ENCODE measurements at regions not wholly inside any gene's neighbourhood (a gene's known extent, or its start where the extent isn't known, plus 50 kb on each side); places are given as distances from the start of the nearest gene placed in this dataset.

GRCh38 chr1:217253351-217253750 lies 377.5 kb downstream of the GPATCH2 start:
- no peak overlapping the region for H3K4me2 ChIP-seq (ENCODE audit: low read length)
- H3K9me3 ChIP-seq (replicated peaks; ENCODE audit: low read length), result no peaks in the 10 kb centered on the region
- no peaks in the 10 kb centered on the region for H3K4me1 ChIP-seq (ENCODE audit: control insufficient read depth, insufficient read depth, low read length)
- H3K4me3 ChIP-seq (ENCODE audit: low read length), result no peak overlapping the region
- no peak overlapping the region for H3K9ac ChIP-seq (ENCODE audit: low read depth, low read length)
- H3K27me3 ChIP-seq (ENCODE audit: control insufficient read depth, insufficient read depth, low read length), result no peaks in the 10 kb centered on the region
- H3K36me3 ChIP-seq (ENCODE audit: insufficient read depth, low read length), result no peaks in the 10 kb centered on the region

GRCh38 chr1:217251121-217251520 lies 379.8 kb downstream of the GPATCH2 start:
- no peak overlapping the region for H3K4me3 ChIP-seq (ENCODE audit: low read length)
- no peaks in the 10 kb centered on the region for H3K9me3 ChIP-seq (replicated peaks; ENCODE audit: low read length)
- no peaks in the 10 kb centered on the region for H3K4me1 ChIP-seq (ENCODE audit: control insufficient read depth, insufficient read depth, low read length)
- no peaks in the 10 kb centered on the region for H3K36me3 ChIP-seq (ENCODE audit: insufficient read depth, low read length)
- no peak overlapping the region for H3K4me2 ChIP-seq (ENCODE audit: low read length)
- no peak overlapping the region for H3K9ac ChIP-seq (ENCODE audit: low read depth, low read length)
- no peaks in the 10 kb centered on the region for H3K27me3 ChIP-seq (ENCODE audit: control insufficient read depth, insufficient read depth, low read length)

GRCh38 chr1:217249857-217250256 lies 381.0 kb downstream of the GPATCH2 start:
- Histone ChIP-seq H3K4me3 (ENCODE audit: low read length) (no peak overlapping the region), H3K9ac (ENCODE audit: low read depth, low read length) (no peak overlapping the region), H3K9me3 (replicated peaks; ENCODE audit: low read length) (no peaks in the 10 kb centered on the region)

GRCh38 chr1:217244971-217245370 lies 385.9 kb downstream of the GPATCH2 start:
- no peaks in the 10 kb centered on the region for H3K36me3 ChIP-seq (ENCODE audit: insufficient read depth, low read length)
- no peak overlapping the region for H3K4me2 ChIP-seq (ENCODE audit: low read length)
- no peak overlapping the region for H3K4me3 ChIP-seq (ENCODE audit: low read length)
- H3K4me1 ChIP-seq (ENCODE audit: control insufficient read depth, insufficient read depth, low read length), result no peaks in the 10 kb centered on the region
- no peaks in the 10 kb centered on the region for H3K9me3 ChIP-seq (replicated peaks; ENCODE audit: low read length)
- no peaks in the 10 kb centered on the region for H3K27me3 ChIP-seq (ENCODE audit: control insufficient read depth, insufficient read depth, low read length)
- no peak overlapping the region for H3K9ac ChIP-seq (ENCODE audit: low read depth, low read length)

More at GRCh38 chr1:217249857-217250256, 381.0 kb downstream of the GPATCH2 start:
- Histone ChIP-seq H3K4me2 (ENCODE audit: low read length) (no peak overlapping the region), H3K27me3 (ENCODE audit: control insufficient read depth, insufficient read depth, low read length) (no peaks in the 10 kb centered on the region), H3K36me3 (ENCODE audit: insufficient read depth, low read length) (no peaks in the 10 kb centered on the region), H3K4me1 (ENCODE audit: control insufficient read depth, insufficient read depth, low read length) (no peaks in the 10 kb centered on the region)

GRCh38 chr1:217240656-217241055 lies 390.2 kb downstream of the GPATCH2 start:
- Histone ChIP-seq H3K4me2 (ENCODE audit: low read length) (no peak overlapping the region), H3K4me3 (ENCODE audit: low read length) (no peak overlapping the region), H3K27me3 (ENCODE audit: control insufficient read depth, insufficient read depth, low read length) (no peaks in the 10 kb centered on the region), H3K9me3 (replicated peaks; ENCODE audit: low read length) (no peaks in the 10 kb centered on the region), H3K4me1 (ENCODE audit: control insufficient read depth, insufficient read depth, low read length) (no peaks in the 10 kb centered on the region), H3K9ac (ENCODE audit: low read depth, low read length) (no peak overlapping the region), H3K36me3 (ENCODE audit: insufficient read depth, low read length) (no peaks in the 10 kb centered on the region)

GRCh38 chr1:217238945-217239344 lies 391.9 kb downstream of the GPATCH2 start:
- no peaks in the 10 kb centered on the region for H3K27me3 ChIP-seq (ENCODE audit: control insufficient read depth, insufficient read depth, low read length)
- H3K4me2 ChIP-seq (ENCODE audit: low read length), result no peak overlapping the region
- H3K36me3 ChIP-seq (ENCODE audit: insufficient read depth, low read length), result no peaks in the 10 kb centered on the region
- H3K9ac ChIP-seq (ENCODE audit: low read depth, low read length), result no peak overlapping the region
- no peaks in the 10 kb centered on the region for H3K4me1 ChIP-seq (ENCODE audit: control insufficient read depth, insufficient read depth, low read length)
- no peaks in the 10 kb centered on the region for H3K9me3 ChIP-seq (replicated peaks; ENCODE audit: low read length)
- H3K4me3 ChIP-seq (ENCODE audit: low read length), result no peak overlapping the region

- H3K4me2 ChIP-seq (ENCODE audit: low read length), result no peak overlapping the region
- H3K9ac ChIP-seq (ENCODE audit: low read depth, low read length), result no peak overlapping the region
- H3K4me3 ChIP-seq (ENCODE audit: low read length), result no peak overlapping the region
- no peaks in the 10 kb centered on the region for H3K36me3 ChIP-seq (ENCODE audit: insufficient read depth, low read length)
- H3K4me1 ChIP-seq (ENCODE audit: control insufficient read depth, insufficient read depth, low read length), result no peaks in the 10 kb centered on the region
- H3K9me3 ChIP-seq (replicated peaks; ENCODE audit: low read length), result no peaks in the 10 kb centered on the region
- no peaks in the 10 kb centered on the region for H3K27me3 ChIP-seq (ENCODE audit: control insufficient read depth, insufficient read depth, low read length)
Observed at GRCh38 chr1:217230412-217230811, 400.5 kb downstream of the GPATCH2 start.

- Histone ChIP-seq H3K4me3 (ENCODE audit: low read length) (no peak overlapping the region), H3K36me3 (ENCODE audit: insufficient read depth, low read length) (no peaks in the 10 kb centered on the region), H3K4me2 (ENCODE audit: low read length) (no peak overlapping the region), H3K9me3 (replicated peaks; ENCODE audit: low read length) (no peaks in the 10 kb centered on the region), H3K4me1 (ENCODE audit: control insufficient read depth, insufficient read depth, low read length) (no peaks in the 10 kb centered on the region), H3K27me3 (ENCODE audit: control insufficient read depth, insufficient read depth, low read length) (no peaks in the 10 kb centered on the region), H3K9ac (ENCODE audit: low read depth, low read length) (no peak overlapping the region)
Observed at GRCh38 chr1:217228689-217229088, 402.2 kb downstream of the GPATCH2 start.

- Histone ChIP-seq H3K4me1 (ENCODE audit: control insufficient read depth, insufficient read depth, low read length) (no peaks in the 10 kb centered on the region), H3K4me3 (ENCODE audit: low read length) (no peak overlapping the region), H3K27me3 (ENCODE audit: control insufficient read depth, insufficient read depth, low read length) (no peaks in the 10 kb centered on the region), H3K9me3 (replicated peaks; ENCODE audit: low read length) (no peaks in the 10 kb centered on the region), H3K4me2 (ENCODE audit: low read length) (no peak overlapping the region), H3K36me3 (ENCODE audit: insufficient read depth, low read length) (no peaks in the 10 kb centered on the region), H3K9ac (ENCODE audit: low read depth, low read length) (no peak overlapping the region)
Observed at GRCh38 chr1:217224201-217224600, 406.7 kb downstream of the GPATCH2 start.

GRCh38 chr1:217214551-217214950 lies 416.3 kb downstream of the GPATCH2 start:
- no peak overlapping the region for H3K4me2 ChIP-seq (ENCODE audit: low read length)
- H3K9me3 ChIP-seq (replicated peaks; ENCODE audit: low read length), result no peaks in the 10 kb centered on the region
- no peak overlapping the region for H3K4me3 ChIP-seq (ENCODE audit: low read length)
- H3K27me3 ChIP-seq (ENCODE audit: control insufficient read depth, insufficient read depth, low read length), result no peaks in the 10 kb centered on the region
- no peaks in the 10 kb centered on the region for H3K4me1 ChIP-seq (ENCODE audit: control insufficient read depth, insufficient read depth, low read length)
- no peak overlapping the region for H3K9ac ChIP-seq (ENCODE audit: low read depth, low read length)
- H3K36me3 ChIP-seq (ENCODE audit: insufficient read depth, low read length), result no peaks in the 10 kb centered on the region

- no peak overlapping the region for H3K9ac ChIP-seq (ENCODE audit: low read depth, low read length)
- no peak overlapping the region for H3K4me2 ChIP-seq (ENCODE audit: low read length)
- H3K4me1 ChIP-seq (ENCODE audit: control insufficient read depth, insufficient read depth, low read length), result no peaks in the 10 kb centered on the region
- H3K9me3 ChIP-seq (replicated peaks; ENCODE audit: low read length), result no peaks in the 10 kb centered on the region
- no peaks in the 10 kb centered on the region for H3K36me3 ChIP-seq (ENCODE audit: insufficient read depth, low read length)
- H3K4me3 ChIP-seq (ENCODE audit: low read length), result no peak overlapping the region
- H3K27me3 ChIP-seq (ENCODE audit: control insufficient read depth, insufficient read depth, low read length), result no peaks in the 10 kb centered on the region
Observed at GRCh38 chr1:217211486-217211885, 419.4 kb downstream of the GPATCH2 start.

- H3K9ac ChIP-seq (ENCODE audit: low read depth, low read length), result no peak overlapping the region
- no peak overlapping the region for H3K4me2 ChIP-seq (ENCODE audit: low read length)
- no peaks in the 10 kb centered on the region for H3K9me3 ChIP-seq (replicated peaks; ENCODE audit: low read length)
- no peaks in the 10 kb centered on the region for H3K36me3 ChIP-seq (ENCODE audit: insufficient read depth, low read length)
- no peaks in the 10 kb centered on the region for H3K27me3 ChIP-seq (ENCODE audit: control insufficient read depth, insufficient read depth, low read length)
- no peaks in the 10 kb centered on the region for H3K4me1 ChIP-seq (ENCODE audit: control insufficient read depth, insufficient read depth, low read length)
- H3K4me3 ChIP-seq (ENCODE audit: low read length), result no peak overlapping the region
Observed at GRCh38 chr1:217205578-217205977, 425.3 kb downstream of the GPATCH2 start.

Data from skeletal muscle satellite cell (primary cell).